ENCODE measurements at regions not wholly inside any gene's neighbourhood (a gene's known extent, or its start where the extent isn't known, plus 50 kb on each side); places are given as distances from the start of the nearest gene placed in this dataset.

DNA sequence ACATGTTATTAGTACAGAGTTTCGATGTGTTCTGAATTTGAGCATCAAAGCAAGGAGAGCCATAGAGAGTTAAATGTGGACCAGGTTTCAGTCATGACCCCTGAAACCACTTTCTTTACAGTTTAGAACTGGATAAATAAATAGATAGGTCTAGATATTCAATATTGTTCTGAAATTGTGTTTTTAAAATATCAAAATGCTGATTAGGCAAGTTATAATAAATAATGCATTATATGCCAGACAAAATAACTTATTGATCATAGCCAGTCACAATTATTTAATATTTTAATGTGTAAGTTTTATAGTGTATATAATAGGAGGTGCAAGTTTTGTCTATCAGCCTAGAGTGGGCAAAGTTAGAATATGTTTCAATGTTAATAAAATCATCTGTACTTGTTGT, 569.5 kb downstream of the METTL15 start:
- Histone ChIP-seq H3K4me1 (ENCODE audit: control insufficient read depth, extremely low read depth, insufficient read depth, low read length) (no peaks in the 10 kb centered on the region), H3K27ac (ENCODE audit: insufficient read depth, low read depth, low read length) (no peak overlapping the region), H3K27me3 (ENCODE audit: control insufficient read depth in 2 of 2, insufficient read depth in 2 of 2, low read length in 2 of 2) (no peaks in the 10 kb centered on the region), H3K9ac (replicated peaks; ENCODE audit: extremely low read depth, insufficient read depth, low read length) (no peak overlapping the region), H3K4me2 (ENCODE audit: insufficient read depth, low read length) (no peak overlapping the region), H3K9me1 (replicated peaks; ENCODE audit: control insufficient read depth, extremely low read depth, insufficient read depth, low read length) (no peaks in the 10 kb centered on the region), H4K20me1 (replicated peaks; ENCODE audit: control insufficient read depth, extremely low read depth, insufficient read depth, low read length) (no peaks in the 10 kb centered on the region), H3K36me3 (ENCODE audit: control insufficient read depth in 2 of 2, extremely low read depth in 1 of 2, insufficient read depth in 2 of 2, low read length in 2 of 2) (no peaks in the 10 kb centered on the region), H3K4me3 (replicated peaks in 1 of 3; ENCODE audit: insufficient read depth in 1 of 3, low read depth in 1 of 3, low read length in 3 of 3) (no peak overlapping the region), H3K79me2 (ENCODE audit: control insufficient read depth, insufficient read depth, low read length) (no peaks in the 10 kb centered on the region), H3K9me3 (replicated peaks; ENCODE audit: control insufficient read depth, insufficient read depth, low read length) (no peaks in the 10 kb centered on the region), H2AFZ (ENCODE audit: low read depth, low read length) (no peak overlapping the region)
- no TSS peak for BruUV-seq (replicated peaks)
- FAIRE-seq (no peak), DNase-seq (ENCODE audit: low read depth, low spot score) (no peak)
- intact Hi-C loops (cut with micrococcal nuclease) (loop anchor here (10.0 kb wide), 1 partner anchor 213 kb away; no protein-coding TSS in a partner anchor), dilution Hi-C loops (cut with MboI; ENCODE audit: extremely low pct_ligation_motif_present, low sequenced_read_pairs) (no loop called here)
- ChIA-PET CTCF (interaction anchor here (1.2 to 1.8 kb wide), 2 partner anchors 148 to 977 kb away, joined by 3 to 8 read pairs; no protein-coding TSS in a partner anchor), POLR2A (no interaction called here)
- no peak for TF ChIP-seq FOS (IDR thresholded peaks at IDR 0.05; ENCODE audit: borderline replicate concordance, insufficient read depth, low read length)
- TF ChIP-seq EZH2 (IDR thresholded peaks at IDR 0.05; ENCODE audit: borderline replicate concordance, low read depth, low read length, severe bottlenecking) = no peak
- TF ChIP-seq POLR2A (IDR thresholded peaks at IDR 0.05; ENCODE audit: low read depth, low read length) = no peak
- TF ChIP-seq GATA2 (IDR thresholded peaks at IDR 0.05; ENCODE audit: insufficient read depth, insufficient read length, low read depth, low read length) = no peak
- TF ChIP-seq POLR2AphosphoS5 (IDR thresholded peaks at IDR 0.05; ENCODE audit: insufficient read depth, low read depth, low read length) = no peak
- TF ChIP-seq, protein P1, sequence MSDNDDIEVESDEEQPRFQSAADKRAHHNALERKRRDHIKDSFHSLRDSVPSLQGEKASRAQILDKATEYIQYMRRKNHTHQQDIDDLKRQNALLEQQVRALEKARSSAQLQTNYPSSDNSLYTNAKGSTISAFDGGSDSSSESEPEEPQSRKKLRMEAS (IDR thresholded peaks at IDR 0.05; ENCODE audit: insufficient read depth, insufficient read length) = no peak
- TF ChIP-seq, protein P2, sequence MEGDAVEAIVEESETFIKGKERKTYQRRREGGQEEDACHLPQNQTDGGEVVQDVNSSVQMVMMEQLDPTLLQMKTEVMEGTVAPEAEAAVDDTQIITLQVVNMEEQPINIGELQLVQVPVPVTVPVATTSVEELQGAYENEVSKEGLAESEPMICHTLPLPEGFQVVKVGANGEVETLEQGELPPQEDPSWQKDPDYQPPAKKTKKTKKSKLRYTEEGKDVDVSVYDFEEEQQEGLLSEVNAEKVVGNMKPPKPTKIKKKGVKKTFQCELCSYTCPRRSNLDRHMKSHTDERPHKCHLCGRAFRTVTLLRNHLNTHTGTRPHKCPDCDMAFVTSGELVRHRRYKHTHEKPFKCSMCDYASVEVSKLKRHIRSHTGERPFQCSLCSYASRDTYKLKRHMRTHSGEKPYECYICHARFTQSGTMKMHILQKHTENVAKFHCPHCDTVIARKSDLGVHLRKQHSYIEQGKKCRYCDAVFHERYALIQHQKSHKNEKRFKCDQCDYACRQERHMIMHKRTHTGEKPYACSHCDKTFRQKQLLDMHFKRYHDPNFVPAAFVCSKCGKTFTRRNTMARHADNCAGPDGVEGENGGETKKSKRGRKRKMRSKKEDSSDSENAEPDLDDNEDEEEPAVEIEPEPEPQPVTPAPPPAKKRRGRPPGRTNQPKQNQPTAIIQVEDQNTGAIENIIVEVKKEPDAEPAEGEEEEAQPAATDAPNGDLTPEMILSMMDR (IDR thresholded peaks at IDR 0.05; ENCODE audit: extremely low read depth in 1 of 2, insufficient read depth in 1 of 2, low read depth in 1 of 2, low read length in 2 of 2) = no peak
- no peak for TF ChIP-seq JUN (IDR thresholded peaks at IDR 0.05; ENCODE audit: borderline replicate concordance, insufficient read depth, insufficient read length, low read depth)
- no peak for TF ChIP-seq MYC (IDR thresholded peaks at IDR 0.05; ENCODE audit: low read depth, low read length)
